ENCODE measurements at regions not wholly inside any gene's neighbourhood (a gene's known extent, or its start where the extent isn't known, plus 50 kb on each side); places are given as distances from the start of the nearest gene placed in this dataset.

- TF ChIP-seq CTCF (conservative IDR thresholded peaks at IDR 0.05; ENCODE audit: low read depth, low read length) (no peak), EZH2 (IDR thresholded peaks at IDR 0.05; ENCODE audit: low read length, unreplicated experiment) (no peak)
Measured at GRCh38 chr21:39022035-39022434, 161.2 kb downstream of the PSMG1 start.
